OCI-LY7 (cell line): ENCODE measurements at regions not wholly inside any gene's neighbourhood (a gene's known extent, or its start where the extent isn't known, plus 50 kb on each side); places are given as distances from the start of the nearest gene placed in this dataset.

ENCODE experiments used
- CTCF ChIP-seq: fragments of 200-600 bp; sonication (generic); conservative IDR thresholded peaks from 2 replicates; pipeline ENCODE4 v1.5.1; 2014; ENCODE audit warnings: mild to moderate bottlenecking, antibody characterized with exemption, low read length, moderate library complexity, mixed read lengths
- EZH2phosphoT487 ChIP-seq: fragments of 200-600 bp; sonication (generic); IDR thresholded peaks from 2 replicates; pipeline ENCODE4 v1.6.1; 2018; ENCODE audit warnings: low read depth, borderline replicate concordance, mild to moderate bottlenecking, mixed run types, antibody characterized with exemption, low read length, moderate library complexity, mixed read lengths

GRCh38 chr9:95772320-95773052 lies 103.0 kb upstream of the ERCC6L2 start:
- TF ChIP-seq CTCF = no peak
- TF ChIP-seq EZH2phosphoT487 = no peak
